Type B pancreatic cell (in vitro differentiated cells): ENCODE measurements at regions not wholly inside any gene's neighbourhood (a gene's known extent, or its start where the extent isn't known, plus 50 kb on each side); places are given as distances from the start of the nearest gene placed in this dataset.

ENCODE experiments used
- DNase-seq: peaks from one replicate; pipeline ENCODE4 v3.0.0; 2021; ENCODE audit warnings: mixed read lengths; ENCODE audit not compliant: unreplicated experiment; ENCODE audit errors: extremely low spot score
- H3K27ac Mint-ChIP-seq: 2 replicates; pipeline ENCODE4 v1.8.0; 2021; ENCODE audit warnings: mild to moderate bottlenecking, mixed read lengths
- H3K27me3 Mint-ChIP-seq: 2 replicates; pipeline ENCODE4 v1.8.0; 2021; ENCODE audit warnings: mixed read lengths
- H3K36me3 Mint-ChIP-seq: 2 replicates; pipeline ENCODE4 v1.8.0; 2021; ENCODE audit warnings: mixed read lengths
- H3K4me1 Mint-ChIP-seq: one replicate; pipeline ENCODE4 v1.8.0; 2021; ENCODE audit warnings: mixed read lengths; ENCODE audit not compliant: unreplicated experiment
- H3K4me3 Mint-ChIP-seq: 2 replicates; pipeline ENCODE4 v1.8.0; 2021; ENCODE audit warnings: mild to moderate bottlenecking, mixed read lengths
- H3K9me3 Mint-ChIP-seq: 2 replicates; pipeline ENCODE4 v1.8.0; 2021; ENCODE audit warnings: mixed read lengths
- CTCF ChIP-seq: fragments of 200-600 bp; sonication (generic); conservative IDR thresholded peaks from 2 replicates; pipeline ENCODE4 v1.5.0; 2021; ENCODE audit warnings: antibody characterized with exemption, mild to moderate bottlenecking

- Mint-ChIP-seq H3K27me3 (no peaks in the 10 kb centered on the region), H3K4me1 (peaks cover 21% of the 10 kb centered on the region), H3K27ac (no peak overlapping the region), H3K36me3 (no peaks in the 10 kb centered on the region), H3K9me3 (no peaks in the 10 kb centered on the region), H3K4me3 (no peak overlapping the region)
- no peak for DNase-seq
- no peak for TF ChIP-seq CTCF
Measured at GRCh38 chr15:38202361-38202760, 50.3 kb upstream of the SPRED1 start.
